H1 (cell line): ENCODE measurements at regions not wholly inside any gene's neighbourhood (a gene's known extent, or its start where the extent isn't known, plus 50 kb on each side); places are given as distances from the start of the nearest gene placed in this dataset.

ENCODE experiments used
- CTCF ChIA-PET: fragments of 300-600 bp; sonication (Branson Sonifier 250); formaldehyde crosslinking; loops from one replicate; lab custom pipeline; 2021; ENCODE audit not compliant: partially characterized antibody; lab: Charles Lee
- POLR2A ChIA-PET: fragments of 300-600 bp; sonication (Branson Sonifier 250); formaldehyde crosslinking; loops from one replicate; lab custom pipeline; 2021; ENCODE audit warnings: inconsistent platforms; ENCODE audit not compliant: partially characterized antibody; lab: Charles Lee
- DNase-seq, 2 experiments: peaks; one replicate each; pipeline versions ENCODE4 v3.0.0 to v3.0.0-alpha.2; 2010 to 2022; ENCODE audit warnings: low spot score in 2 of 2, low read depth in 1 of 2, mixed read lengths in 1 of 2
- FAIRE-seq: peaks from 2 replicates; lab custom pipeline; 2011; peaks lifted over from hg19 to GRCh38; lab: Jason Lieb, UNC
- H2AFZ ChIP-seq: 2 replicates; pipeline ENCODE4 v1.8.1; 2012; ENCODE audit warnings: low read length, inconsistent platforms
- H2AK5ac ChIP-seq: 2 replicates; pipeline ENCODE4 v1.6.1; 2013; ENCODE audit warnings: low read depth, low read length
- H2BK120ac ChIP-seq: replicated peaks from 2 replicates; pipeline ENCODE3; 2013; ENCODE audit warnings: low read depth, low read length, inconsistent platforms
- H2BK12ac ChIP-seq: 2 replicates; pipeline ENCODE4 v1.6.1; 2013; ENCODE audit warnings: low read depth, low read length
- H2BK15ac ChIP-seq: 2 replicates; pipeline ENCODE4 v1.6.1; 2013; ENCODE audit warnings: low read length
- H2BK20ac ChIP-seq: 2 replicates; pipeline ENCODE4 v1.6.1; 2013; ENCODE audit warnings: low read length
- H2BK5ac ChIP-seq: 2 replicates; pipeline ENCODE4 v1.6.1; 2013; ENCODE audit warnings: low read depth, low read length
- H3K14ac ChIP-seq: 2 replicates; pipeline ENCODE4 v1.6.1; 2013; ENCODE audit warnings: inconsistent platforms; ENCODE audit not compliant: insufficient read length
- H3K18ac ChIP-seq: 2 replicates; pipeline ENCODE4 v1.6.1; 2013; ENCODE audit warnings: low read length; ENCODE audit errors: extremely low read depth
- H3K23ac ChIP-seq: 2 replicates; pipeline ENCODE4 v1.6.1; 2013; ENCODE audit warnings: inconsistent platforms; ENCODE audit not compliant: insufficient read length
- H3K23me2 ChIP-seq: 2 replicates; pipeline ENCODE4 v1.6.1; 2013; ENCODE audit warnings: low read depth, low read length
- H3K27ac ChIP-seq: 2 replicates; pipeline ENCODE4 v1.6.1; 2011; ENCODE audit warnings: low read depth, low read length, inconsistent platforms
- H3K27me3 ChIP-seq, 4 experiments: replicated peaks in 1 of 4; 1 replicate in 1 of 4; 2 replicates in 3 of 4; pipeline versions ENCODE4 v1.6.1 to v1.8.1; 2011 to 2013; ENCODE audit warnings: low read length in 3 of 4, mild to moderate bottlenecking in 3 of 4, inconsistent platforms in 2 of 4, mixed read lengths in 2 of 4, moderate library complexity in 1 of 4; ENCODE audit not compliant: control insufficient read depth in 3 of 4, insufficient read depth in 3 of 4; ENCODE audit errors: extremely low read depth in 1 of 4
- H3K36me3 ChIP-seq, 4 experiments: 2 replicates each; pipeline versions ENCODE4 v1.6.1 to v1.8.1; 2011 to 2013; ENCODE audit warnings: mild to moderate bottlenecking in 4 of 4, low read length in 3 of 4, moderate library complexity in 2 of 4, control low read depth in 1 of 4, inconsistent platforms in 1 of 4; ENCODE audit not compliant: insufficient read depth in 4 of 4, control insufficient read depth in 2 of 4
- H3K4ac ChIP-seq: replicated peaks from 2 replicates; pipeline ENCODE3; 2013; ENCODE audit warnings: low read length, low read depth, mixed read lengths, inconsistent platforms; ENCODE audit not compliant: insufficient read length
- H3K4me1 ChIP-seq, 4 experiments: replicated peaks in 1 of 4; 1 replicate in 1 of 4; 2 replicates in 3 of 4; pipeline versions ENCODE4 v1.6.1 to v1.8.1; 2011 to 2013; ENCODE audit warnings: low read length in 3 of 4, inconsistent platforms in 2 of 4, mixed read lengths in 1 of 4; ENCODE audit not compliant: insufficient read depth in 4 of 4, control insufficient read depth in 3 of 4
- H3K4me2 ChIP-seq, 2 experiments: 2 replicates each; pipeline versions ENCODE4 v1.6.1 to v1.8.1; 2011 to 2013; ENCODE audit warnings: low read depth in 2 of 2, low read length in 2 of 2, control low read depth in 1 of 2, inconsistent platforms in 1 of 2, mild to moderate bottlenecking in 1 of 2; ENCODE audit not compliant: insufficient read depth in 1 of 2
- H3K4me3 ChIP-seq, 4 experiments: fragments of 200-600, 300-600 bp in 1 of 4; sonication (generic), shearing (Covaris generic), sonication (Bioruptor Twin) in 1 of 4; 2 replicates each; pipeline versions ENCODE4 v1.5.1 to v1.8.1; 2011 to 2016; ENCODE audit warnings: low read length in 4 of 4, low read depth in 3 of 4, control low read depth in 2 of 4, inconsistent platforms in 2 of 4, mild to moderate bottlenecking in 2 of 4, mixed read lengths in 1 of 4, moderate library complexity in 1 of 4; ENCODE audit not compliant: insufficient read depth in 2 of 4; ENCODE audit errors: extremely low read depth in 1 of 4
- H3K56ac ChIP-seq: replicated peaks from 2 replicates; pipeline ENCODE3; 2013; ENCODE audit warnings: low read depth, mild to moderate bottlenecking, mixed read lengths, low read length, inconsistent platforms; ENCODE audit not compliant: insufficient read length
- H3K79me1 ChIP-seq: 2 replicates; pipeline ENCODE4 v1.6.1; 2013; ENCODE audit warnings: low read depth, low read length, control low read depth
- H3K79me2 ChIP-seq, 2 experiments: 2 replicates each; pipeline versions ENCODE4 v1.6.1 to v1.8.1; 2012 to 2013; ENCODE audit warnings: low read length in 2 of 2, mild to moderate bottlenecking in 2 of 2, inconsistent platforms in 1 of 2; ENCODE audit not compliant: insufficient read depth in 2 of 2, control insufficient read depth in 1 of 2
- H3K9ac ChIP-seq, 4 experiments: replicated peaks in 1 of 4; 1 replicate in 1 of 4; 2 replicates in 3 of 4; pipeline versions ENCODE4 v1.6.1 to v1.8.1; 2011 to 2013; ENCODE audit warnings: low read depth in 3 of 4, low read length in 3 of 4, control low read depth in 2 of 4, mild to moderate bottlenecking in 2 of 4, moderate library complexity in 2 of 4, inconsistent platforms in 1 of 4; ENCODE audit errors: extremely low read depth in 1 of 4
- H3K9me3 ChIP-seq, 2 experiments: 2 replicates each; pipeline versions ENCODE4 v1.6.1 to v1.8.1; 2012 to 2013; ENCODE audit warnings: mild to moderate bottlenecking in 2 of 2, moderate library complexity in 2 of 2, control low read depth in 1 of 2, inconsistent platforms in 1 of 2, low read depth in 1 of 2, low read length in 1 of 2, mixed read lengths in 1 of 2; ENCODE audit not compliant: insufficient read depth in 2 of 2
- H4K20me1 ChIP-seq, 2 experiments: replicated peaks in 1 of 2; 2 replicates each; pipeline versions ENCODE3 to v1.8.1; 2011 to 2013; ENCODE audit warnings: inconsistent platforms in 2 of 2, low read length in 2 of 2, mild to moderate bottlenecking in 1 of 2; ENCODE audit not compliant: insufficient read depth in 2 of 2, control insufficient read depth in 1 of 2
- H4K5ac ChIP-seq: 2 replicates; pipeline ENCODE4 v1.6.1; 2013; ENCODE audit warnings: low read length, low read depth, mixed read lengths, inconsistent platforms; ENCODE audit not compliant: insufficient read length
- H4K8ac ChIP-seq: 2 replicates; pipeline ENCODE4 v1.8.0; 2013; ENCODE audit warnings: mild to moderate bottlenecking, moderate library complexity, low read length, inconsistent platforms; ENCODE audit not compliant: insufficient read depth; ENCODE audit errors: extremely low read depth
- H4K91ac ChIP-seq: replicated peaks from 2 replicates; pipeline ENCODE3; 2013; ENCODE audit warnings: low read length, mixed read lengths, inconsistent platforms; ENCODE audit not compliant: insufficient read length
- CHD1 ChIP-seq: IDR thresholded peaks from 2 replicates; pipeline ENCODE4 v1.6.1; 2012; ENCODE audit warnings: low read depth, low read length, improper control_type of control experiment
- CHD2 ChIP-seq: IDR thresholded peaks from 2 replicates; pipeline ENCODE4 v1.6.1; 2012; ENCODE audit warnings: low read length, improper control_type of control experiment
- HDAC2 ChIP-seq, 2 experiments: fragments of 300-600 bp in 1 of 2; sonication (generic) in 1 of 2; IDR thresholded peaks; 2 replicates each; pipeline ENCODE4 v1.6.1; 2011 to 2012; ENCODE audit warnings: low read depth in 2 of 2, low read length in 2 of 2, mild to moderate bottlenecking in 2 of 2, moderate library complexity in 2 of 2, borderline replicate concordance in 1 of 2, inconsistent platforms in 1 of 2
- KDM4A ChIP-seq: IDR thresholded peaks from one replicate; pipeline ENCODE4 v1.7.1; 2012; ENCODE audit warnings: low read depth, mild to moderate bottlenecking, moderate library complexity, low read length, inconsistent platforms; ENCODE audit not compliant: severe bottlenecking
- NRF1 ChIP-seq: IDR thresholded peaks from 2 replicates; pipeline ENCODE4 v1.6.1; 2011; ENCODE audit warnings: mild to moderate bottlenecking, low read depth, low read length, improper control_type of control experiment
- RFX5 ChIP-seq: IDR thresholded peaks from 2 replicates; pipeline ENCODE4 v1.6.1; 2011; ENCODE audit warnings: low read depth, low read length, improper control_type of control experiment, borderline replicate concordance
- WGBS, 2 experiments: shearing (Covaris generic) in 1 of 2; methylation state at CpG; one replicate each; pipeline versions ENCODE4 v1.1.6 to v1.1.7; 2013 to 2015; ENCODE audit warnings: low lambda C conversion rate in 2 of 2, mixed read lengths in 2 of 2, inconsistent platforms in 1 of 2, low coverage in 1 of 2, missing lambda C conversion rate in 1 of 2; ENCODE audit not compliant: insufficient replicate concordance in 2 of 2, insufficient coverage in 1 of 2, insufficient read length in 1 of 2; ENCODE audit errors: extremely low coverage in 1 of 2, missing lambda C conversion rate in 1 of 2; 5-methylcytosine and 5-hydroxymethylcytosine counted together

- FAIRE-seq (no peak), DNase-seq (no peak)
Measured at GRCh38 chr1:221444346-221444745, 297.5 kb downstream of the DUSP10 start.

More at GRCh38 chr1:221444346-221444745, 297.5 kb downstream of the DUSP10 start:
- Histone ChIP-seq H2BK120ac (no peak overlapping the region), H3K56ac (no peak overlapping the region), H3K79me2 (no peaks in the 10 kb centered on the region), H3K14ac (no peak overlapping the region), H4K20me1 (no peaks in the 10 kb centered on the region), H4K8ac (no peak overlapping the region), H2AFZ (no peak overlapping the region), H3K4me2 (no peak overlapping the region), H4K91ac (no peak overlapping the region), H3K79me1 (no peaks in the 10 kb centered on the region), H2BK20ac (no peak overlapping the region), H3K18ac (no peak overlapping the region), H3K4me1 (peaks cover 0 to 4% (median 0%) of the 10 kb centered on the region in 4 experiments; a peak in 1 of 7 replicates), H3K9me3 (no peaks in the 10 kb centered on the region), H3K27ac (no peak overlapping the region), H2BK5ac (no peak overlapping the region), H3K23me2 (no peaks in the 10 kb centered on the region), H2BK15ac (no peak overlapping the region), H2BK12ac (no peak overlapping the region), H3K4me3 (no peak overlapping the region), H2AK5ac (no peak overlapping the region), H3K4ac (no peak overlapping the region), H3K9ac (no peak overlapping the region), H4K5ac (no peak overlapping the region), H3K23ac (no peak overlapping the region), H3K27me3 (no peaks in the 10 kb centered on the region), H3K36me3 (no peaks in the 10 kb centered on the region)
- ChIA-PET POLR2A (no interaction called here), CTCF (interaction anchor here (1.3 to 2.1 kb wide), 2 partner anchors 9 to 34 kb away, joined by 4 to 15 read pairs; no protein-coding TSS in a partner anchor)
- TF ChIP-seq CHD2 (no peak), HDAC2 (IDR thresholded peaks at IDR 0.05; ENCODE audit: borderline replicate concordance in 1 of 2, low read depth in 2 of 2, low read length in 2 of 2) (no peak), KDM4A (no peak), CHD1 (no peak), NRF1 (no peak), RFX5 (no peak)
- 93% methylated on average over 6 of the region's 6 CpGs; no CpG with 5 or more reads in 1 of the 2 experiments for WGBS, 2 experiments
